Mucosa of descending colon (tissue), 3 donors: ENCODE measurements at regions not wholly inside any gene's neighbourhood (a gene's known extent, or its start where the extent isn't known, plus 50 kb on each side); places are given as distances from the start of the nearest gene placed in this dataset.

Experiments used
- ATAC-seq: fragments of 200-7000 bp; cut with Tn5 transposase; one replicate; pipeline ENCODE4 v1.9.1; 2020; ENCODE audit warnings: mild to moderate bottlenecking, moderate library complexity
- DNase-seq, 3 donors: peaks; one replicate each; pipeline ENCODE4 v3.0.0-alpha.2; 2020
- H3K36me3 ChIP-seq: fragments of 200-600 bp; one replicate; pipeline ENCODE4 v1.8.0; 2021; ENCODE audit warnings: low read depth, mild to moderate bottlenecking
- H3K4me1 ChIP-seq: fragments of 200-600 bp; one replicate; pipeline ENCODE4 v1.8.0; 2021; ENCODE audit warnings: low read depth, mild to moderate bottlenecking
- H3K4me3 ChIP-seq: fragments of 200-600 bp; one replicate; pipeline ENCODE4 v1.8.0; 2021; ENCODE audit warnings: mild to moderate bottlenecking
- H3K9me3 ChIP-seq: fragments of 200-600 bp; one replicate; pipeline ENCODE4 v1.8.0; 2021; ENCODE audit warnings: mild to moderate bottlenecking
- intact Hi-C, 2 donors: fragments of 100-400 bp; cut with DNase I in 1 of 2; cut with micrococcal nuclease in 1 of 2; formaldehyde crosslinking; loops; one replicate each; pipeline versions ENCODE4 v1.11.0 to v1.11.1; 2022; cut with DNase I, micrococcal nuclease
- TF ChIP-seq, protein P1 (sequence below): fragments of 200-600 bp; IDR thresholded peaks from one replicate; pipeline ENCODE4 v1.8.0; 2022; ENCODE audit warnings: antibody characterized with exemption, mild to moderate bottlenecking
- donor health status: DM: no; HTN: no; CAD: no; lungs with moderate emphysema.
- donor health status: DM: no; HTN: no; CAD: no.
- donor health status: DM: no; HTN: yes; CAD: no.

DNA sequence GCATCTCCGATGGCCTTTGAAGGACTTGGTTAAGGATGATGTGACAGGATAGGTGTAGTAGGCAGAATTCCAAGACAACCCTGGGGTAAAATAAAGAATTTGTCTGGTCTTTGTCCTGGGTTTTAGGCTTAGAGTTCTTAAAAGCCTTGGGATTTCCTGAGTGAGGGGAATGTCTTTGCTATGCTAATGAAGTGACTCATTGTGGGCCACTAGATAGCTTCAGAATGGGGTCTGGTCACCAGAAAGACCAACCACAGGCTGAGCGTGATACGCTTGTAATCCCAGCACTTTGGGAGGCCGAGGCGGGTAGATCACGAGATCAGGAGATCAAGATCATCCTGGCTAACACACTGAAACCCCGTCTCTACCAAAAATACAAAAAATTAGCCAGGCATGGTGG is 182.8 kb upstream of the TOX3 start:
- Histone ChIP-seq H3K36me3 (no peaks in the 10 kb centered on the region), H3K4me1 (no peaks in the 10 kb centered on the region), H3K9me3 (no peaks in the 10 kb centered on the region), H3K4me3 (no peak overlapping the region)
- TF ChIP-seq, protein P1, sequence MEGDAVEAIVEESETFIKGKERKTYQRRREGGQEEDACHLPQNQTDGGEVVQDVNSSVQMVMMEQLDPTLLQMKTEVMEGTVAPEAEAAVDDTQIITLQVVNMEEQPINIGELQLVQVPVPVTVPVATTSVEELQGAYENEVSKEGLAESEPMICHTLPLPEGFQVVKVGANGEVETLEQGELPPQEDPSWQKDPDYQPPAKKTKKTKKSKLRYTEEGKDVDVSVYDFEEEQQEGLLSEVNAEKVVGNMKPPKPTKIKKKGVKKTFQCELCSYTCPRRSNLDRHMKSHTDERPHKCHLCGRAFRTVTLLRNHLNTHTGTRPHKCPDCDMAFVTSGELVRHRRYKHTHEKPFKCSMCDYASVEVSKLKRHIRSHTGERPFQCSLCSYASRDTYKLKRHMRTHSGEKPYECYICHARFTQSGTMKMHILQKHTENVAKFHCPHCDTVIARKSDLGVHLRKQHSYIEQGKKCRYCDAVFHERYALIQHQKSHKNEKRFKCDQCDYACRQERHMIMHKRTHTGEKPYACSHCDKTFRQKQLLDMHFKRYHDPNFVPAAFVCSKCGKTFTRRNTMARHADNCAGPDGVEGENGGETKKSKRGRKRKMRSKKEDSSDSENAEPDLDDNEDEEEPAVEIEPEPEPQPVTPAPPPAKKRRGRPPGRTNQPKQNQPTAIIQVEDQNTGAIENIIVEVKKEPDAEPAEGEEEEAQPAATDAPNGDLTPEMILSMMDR = no peak
- DNase-seq = no peak
- intact Hi-C loops = no loop called here
- no peak for ATAC-seq

DNA sequence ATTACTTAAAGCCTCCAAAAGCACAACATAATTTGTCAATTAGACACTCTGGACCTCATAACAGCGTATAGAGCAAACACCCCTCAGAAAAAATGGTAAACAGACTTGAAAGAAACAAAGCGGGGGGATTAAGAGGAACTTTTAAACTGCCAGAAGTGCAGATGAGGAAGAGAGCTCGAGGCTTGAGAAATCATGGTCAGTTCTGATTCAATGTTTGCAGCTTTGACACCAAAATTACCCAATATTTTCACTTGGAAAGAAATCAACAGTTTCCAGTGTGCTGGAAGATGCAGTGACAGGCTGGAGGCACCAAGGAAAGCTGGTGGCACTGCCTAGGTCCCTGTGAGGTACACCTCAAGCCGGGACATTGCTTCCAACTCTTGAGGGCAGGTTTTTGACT is 180.9 kb upstream of the TOX3 start:
- ATAC-seq (no peak), DNase-seq (no peak)
- no peaks in the 10 kb centered on the region for H3K9me3 ChIP-seq
- intact Hi-C loops = no loop called here
- TF ChIP-seq, protein P1 = no peak
- no peaks in the 10 kb centered on the region for H3K4me1 ChIP-seq
- H3K36me3 ChIP-seq = no peaks in the 10 kb centered on the region
- H3K4me3 ChIP-seq = no peak overlapping the region

DNA sequence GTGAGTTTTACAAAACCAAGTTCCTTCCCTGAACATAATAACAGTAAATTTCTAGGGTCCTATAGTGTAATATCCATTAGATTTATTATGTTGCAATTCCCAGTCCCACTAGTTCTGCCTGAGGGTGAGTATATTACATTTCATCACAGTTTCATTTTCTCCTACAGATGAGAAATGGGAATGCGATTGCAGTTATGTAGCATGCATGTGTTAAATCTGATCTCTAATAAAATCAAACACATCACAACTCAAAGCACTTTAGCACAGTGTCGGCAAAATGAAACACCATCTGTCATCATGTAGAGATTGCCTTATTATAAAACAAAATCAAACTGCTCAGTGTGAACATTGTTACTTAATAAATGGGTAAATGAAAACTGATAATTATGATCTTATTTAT is 180.5 kb upstream of the TOX3 start:
- no peak overlapping the region for H3K4me3 ChIP-seq
- TF ChIP-seq, protein P1 = no peak
- no peak for DNase-seq
- no peaks in the 10 kb centered on the region for H3K36me3 ChIP-seq
- no peaks in the 10 kb centered on the region for H3K4me1 ChIP-seq
- intact Hi-C loops = no loop called here
- ATAC-seq = no peak
- no peaks in the 10 kb centered on the region for H3K9me3 ChIP-seq

DNA sequence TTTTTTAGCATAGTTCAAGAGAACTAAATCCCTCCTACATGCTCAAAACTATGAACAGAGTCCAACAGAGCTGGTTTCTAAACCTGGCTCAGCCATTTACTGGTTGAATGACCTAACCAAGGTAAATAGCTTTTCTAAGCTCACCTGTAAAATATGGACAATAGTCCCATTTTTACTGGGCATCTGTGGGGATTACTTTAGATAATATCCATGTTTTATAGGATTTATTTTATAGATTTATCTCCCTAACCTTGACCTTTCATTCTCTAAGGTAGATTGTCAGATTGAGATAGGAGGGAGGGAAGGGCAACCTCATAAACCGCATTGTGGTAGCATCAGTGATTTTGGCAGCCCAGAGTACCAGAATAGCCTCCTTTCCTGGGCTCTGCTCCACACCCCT is 178.5 kb upstream of the TOX3 start:
- Histone ChIP-seq H3K4me1 (no peaks in the 10 kb centered on the region), H3K9me3 (no peaks in the 10 kb centered on the region), H3K4me3 (no peak overlapping the region), H3K36me3 (no peaks in the 10 kb centered on the region)
- no peak for DNase-seq
- no peak for ATAC-seq
- TF ChIP-seq, protein P1 = no peak
- intact Hi-C loops = no loop called here

DNA sequence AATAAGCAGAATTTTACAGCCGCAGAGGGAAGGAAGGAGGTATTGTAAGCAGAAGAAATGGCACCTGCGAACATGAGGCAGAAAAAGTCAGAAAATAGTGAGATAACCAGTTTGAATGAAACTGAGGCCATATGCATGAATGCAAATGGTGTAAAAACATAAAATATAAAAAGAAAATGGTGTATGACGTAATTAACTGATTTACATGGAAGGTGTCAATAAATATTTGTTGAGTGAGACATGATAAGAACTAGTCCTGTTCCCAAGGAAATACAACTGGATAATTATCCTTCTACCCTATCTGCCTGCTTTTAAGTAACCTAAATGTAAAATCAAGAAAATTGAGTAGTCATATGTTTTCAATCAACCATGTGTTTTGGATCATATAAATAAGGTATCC is 178.1 kb upstream of the TOX3 start:
- H3K9me3 ChIP-seq = no peaks in the 10 kb centered on the region

DNA sequence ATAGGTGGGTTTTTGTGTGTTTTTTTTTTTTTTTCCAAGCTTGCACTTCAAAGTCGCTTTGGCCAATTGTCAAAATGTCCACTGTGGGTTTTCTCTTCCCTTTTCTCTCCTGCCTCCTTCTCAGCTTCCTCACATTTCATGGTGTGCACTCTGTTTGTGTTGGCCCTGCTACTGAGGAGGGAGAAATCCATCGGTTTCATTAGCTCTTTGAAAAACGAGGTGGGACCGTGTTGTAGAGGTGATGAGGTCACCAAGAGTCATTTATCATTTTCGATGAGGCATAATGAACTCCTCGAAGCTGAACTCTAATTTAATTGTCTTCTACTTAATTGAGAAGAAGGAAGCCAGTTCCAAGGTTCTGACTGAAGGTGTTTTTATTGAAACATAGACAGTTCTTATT is 174.4 kb upstream of the TOX3 start:
- no peaks in the 10 kb centered on the region for H3K36me3 ChIP-seq
- H3K4me3 ChIP-seq = no peak overlapping the region
- no peak for DNase-seq
- no peak for ATAC-seq
- no peaks in the 10 kb centered on the region for H3K9me3 ChIP-seq
- intact Hi-C loops = no loop called here
- TF ChIP-seq, protein P1 = no peak
- no peaks in the 10 kb centered on the region for H3K4me1 ChIP-seq

More for the DNA sequence above, 178.1 kb upstream of the TOX3 start:
- H3K36me3 ChIP-seq = no peaks in the 10 kb centered on the region
- H3K4me3 ChIP-seq = no peak overlapping the region
- TF ChIP-seq, protein P1 = no peak
- ATAC-seq (no peak), DNase-seq (no peak)
- intact Hi-C loops = no loop called here
- no peaks in the 10 kb centered on the region for H3K4me1 ChIP-seq
